ENCODE measurements at regions not wholly inside any gene's neighbourhood (a gene's known extent, or its start where the extent isn't known, plus 50 kb on each side); places are given as distances from the start of the nearest gene placed in this dataset.
"Not testable (repeated sequence)": the region's sequence is repeated elsewhere in the genome, so short reads cannot be mapped to it uniquely, and the experiment has no call there.

DNA sequence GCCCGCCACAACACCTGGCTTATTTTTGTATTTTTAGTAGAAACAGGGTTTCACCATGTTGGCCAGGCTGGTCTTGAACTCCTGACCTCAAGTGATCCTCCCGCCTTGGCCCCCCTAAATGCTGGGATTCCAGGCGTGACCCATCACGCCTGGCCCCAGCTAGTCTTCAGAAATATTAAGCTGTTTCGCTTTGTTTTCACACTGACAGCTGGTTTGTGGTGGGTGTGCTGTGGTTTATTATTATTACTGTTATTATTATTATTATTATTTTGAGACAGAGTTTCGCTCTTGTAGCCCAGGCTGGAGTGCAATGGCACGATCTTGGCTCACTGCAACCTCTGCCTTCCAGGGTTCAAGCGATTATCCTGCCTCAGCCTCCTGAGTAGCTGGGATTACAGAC lies 101.6 kb upstream of the CCZ1B start:
- TF ChIP-seq, protein P1, sequence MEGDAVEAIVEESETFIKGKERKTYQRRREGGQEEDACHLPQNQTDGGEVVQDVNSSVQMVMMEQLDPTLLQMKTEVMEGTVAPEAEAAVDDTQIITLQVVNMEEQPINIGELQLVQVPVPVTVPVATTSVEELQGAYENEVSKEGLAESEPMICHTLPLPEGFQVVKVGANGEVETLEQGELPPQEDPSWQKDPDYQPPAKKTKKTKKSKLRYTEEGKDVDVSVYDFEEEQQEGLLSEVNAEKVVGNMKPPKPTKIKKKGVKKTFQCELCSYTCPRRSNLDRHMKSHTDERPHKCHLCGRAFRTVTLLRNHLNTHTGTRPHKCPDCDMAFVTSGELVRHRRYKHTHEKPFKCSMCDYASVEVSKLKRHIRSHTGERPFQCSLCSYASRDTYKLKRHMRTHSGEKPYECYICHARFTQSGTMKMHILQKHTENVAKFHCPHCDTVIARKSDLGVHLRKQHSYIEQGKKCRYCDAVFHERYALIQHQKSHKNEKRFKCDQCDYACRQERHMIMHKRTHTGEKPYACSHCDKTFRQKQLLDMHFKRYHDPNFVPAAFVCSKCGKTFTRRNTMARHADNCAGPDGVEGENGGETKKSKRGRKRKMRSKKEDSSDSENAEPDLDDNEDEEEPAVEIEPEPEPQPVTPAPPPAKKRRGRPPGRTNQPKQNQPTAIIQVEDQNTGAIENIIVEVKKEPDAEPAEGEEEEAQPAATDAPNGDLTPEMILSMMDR (IDR thresholded peaks at IDR 0.05 in 8 of 11, conservative IDR thresholded peaks at IDR 0.05 in 3 of 11), result not testable (repeated sequence)
- TF ChIP-seq POLR2A (IDR thresholded peaks at IDR 0.05), result not testable (repeated sequence)
